Stimulated activated memory B cell treated with anti-CD40 and anti-IgM and Interleukin-4, amounts not matched to agents 10 μg/mL and 1 μg/mL and 100 μg/mL, for 72 hours (primary cell): ENCODE measurements at regions not wholly inside any gene's neighbourhood (a gene's known extent, or its start where the extent isn't known, plus 50 kb on each side); places are given as distances from the start of the nearest gene placed in this dataset.
A peak's percentile ranks its signal among the peaks of the same experiment; 100 is the strongest.
"Not testable (repeated sequence)": the region's sequence is repeated elsewhere in the genome, so short reads cannot be mapped to it uniquely, and the experiment has no call there.

Source experiments
- ATAC-seq: fragments of 150-1000 bp; cut with Tn5 transposase; 2 replicates; pipeline ENCODE4 v1.10.0; 2021
- H3K27ac Mint-ChIP-seq: one replicate; pipeline ENCODE4 v1.8.0; 2022; ENCODE audit warnings: mild to moderate bottlenecking, mixed read lengths
- H3K27me3 Mint-ChIP-seq: one replicate; pipeline ENCODE4 v1.8.0; 2022; ENCODE audit warnings: mixed read lengths
- H3K36me3 Mint-ChIP-seq: one replicate; pipeline ENCODE4 v1.8.0; 2022; ENCODE audit warnings: mixed read lengths
- H3K4me1 Mint-ChIP-seq: one replicate; pipeline ENCODE4 v1.8.0; 2022; ENCODE audit warnings: mixed read lengths
- H3K4me3 Mint-ChIP-seq: one replicate; pipeline ENCODE4 v1.8.0; 2022; ENCODE audit warnings: mild to moderate bottlenecking, moderate library complexity, mixed read lengths
- H3K9me3 Mint-ChIP-seq: one replicate; pipeline ENCODE4 v1.8.0; 2022; ENCODE audit warnings: mixed read lengths

DNA sequence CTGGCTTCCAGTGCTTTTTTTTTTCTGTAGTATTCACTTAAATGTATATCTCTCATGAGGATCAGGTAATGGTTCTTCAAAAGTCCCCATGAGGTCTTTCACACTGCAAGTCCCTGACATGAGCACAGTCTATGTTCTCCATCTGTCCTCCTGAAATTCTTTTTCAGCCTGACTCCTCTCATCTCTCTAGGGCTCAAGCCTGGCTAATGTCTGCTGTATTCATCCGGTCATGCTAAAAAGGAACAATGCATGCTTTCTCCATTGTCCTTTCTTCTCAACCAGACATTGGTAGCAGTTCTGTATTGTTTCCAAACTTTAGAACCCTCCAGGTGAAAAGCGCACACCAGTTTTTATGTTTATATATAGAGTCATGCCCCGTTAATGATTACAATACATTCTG is 368.3 kb upstream of the OLFM3 start:
- H3K27ac Mint-ChIP-seq: no peak overlapping the region
- peaks cover 2% of the 10 kb centered on the region for H3K9me3 Mint-ChIP-seq
- no peaks in the 10 kb centered on the region for H3K36me3 Mint-ChIP-seq
- no peak for ATAC-seq
- no peaks in the 10 kb centered on the region for H3K4me1 Mint-ChIP-seq
- H3K4me3 Mint-ChIP-seq: no peak overlapping the region
- H3K27me3 Mint-ChIP-seq: no peaks in the 10 kb centered on the region

DNA sequence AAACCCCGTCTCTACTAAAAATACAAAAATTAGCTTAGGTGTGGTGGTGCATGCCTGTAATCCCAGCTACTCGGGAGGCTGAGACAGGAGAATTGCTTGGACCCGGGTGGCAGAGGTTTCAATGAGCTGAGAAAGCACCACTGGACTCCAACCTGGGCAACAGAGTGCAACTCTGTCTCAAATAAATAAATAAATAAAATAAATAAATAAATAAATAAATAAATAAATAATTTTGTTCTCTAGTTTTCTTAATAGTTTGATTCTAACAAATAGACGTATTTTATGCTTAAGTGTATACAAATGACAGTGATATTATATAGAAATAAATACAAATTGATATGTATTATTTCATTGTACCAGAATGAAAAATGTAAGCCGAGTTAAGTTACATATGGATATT is 339.9 kb upstream of the OLFM3 start:
- Mint-ChIP-seq H3K27ac (no peak overlapping the region), H3K36me3 (no peaks in the 10 kb centered on the region), H3K9me3 (no peaks in the 10 kb centered on the region), H3K4me3 (no peak overlapping the region), H3K4me1 (no peaks in the 10 kb centered on the region), H3K27me3 (no peaks in the 10 kb centered on the region)
- no peak for ATAC-seq

DNA sequence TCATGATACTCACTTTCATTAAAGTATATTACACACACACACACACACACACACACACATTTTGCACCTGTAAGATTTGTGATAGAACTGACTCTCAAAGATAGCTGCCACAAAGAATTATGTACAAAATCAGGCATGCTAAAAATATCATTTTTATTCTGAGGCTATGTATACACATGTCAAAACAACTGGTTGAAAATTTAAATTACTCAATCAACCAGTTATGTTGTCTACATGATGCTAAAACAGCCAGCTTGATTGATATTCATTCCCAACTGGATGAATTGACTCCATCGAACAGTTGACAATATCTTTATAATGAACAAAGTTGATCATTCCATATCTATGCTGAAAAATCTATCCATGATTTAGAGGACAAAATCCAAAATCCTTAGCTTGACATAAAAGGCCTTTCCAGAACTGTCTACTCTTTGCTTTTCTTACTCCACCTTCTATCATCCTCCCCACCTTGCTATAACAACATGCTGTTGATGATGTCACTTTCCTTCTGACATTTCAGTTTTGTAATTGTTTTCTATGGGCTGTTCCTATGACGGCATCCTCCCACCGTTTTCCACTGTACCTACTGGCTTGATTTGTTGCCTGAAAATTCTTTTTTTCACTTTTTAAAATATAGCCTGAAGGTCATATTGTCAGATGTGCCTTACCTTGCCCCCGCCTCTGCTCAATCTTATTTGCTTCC is 321.5 kb upstream of the OLFM3 start:
- H3K27ac Mint-ChIP-seq: no peak overlapping the region
- peaks cover 3% of the 10 kb centered on the region for H3K9me3 Mint-ChIP-seq
- H3K4me3 Mint-ChIP-seq: no peak overlapping the region
- no peaks in the 10 kb centered on the region for H3K27me3 Mint-ChIP-seq
- no peaks in the 10 kb centered on the region for H3K36me3 Mint-ChIP-seq
- ATAC-seq: no peak
- H3K4me1 Mint-ChIP-seq: no peaks in the 10 kb centered on the region

DNA sequence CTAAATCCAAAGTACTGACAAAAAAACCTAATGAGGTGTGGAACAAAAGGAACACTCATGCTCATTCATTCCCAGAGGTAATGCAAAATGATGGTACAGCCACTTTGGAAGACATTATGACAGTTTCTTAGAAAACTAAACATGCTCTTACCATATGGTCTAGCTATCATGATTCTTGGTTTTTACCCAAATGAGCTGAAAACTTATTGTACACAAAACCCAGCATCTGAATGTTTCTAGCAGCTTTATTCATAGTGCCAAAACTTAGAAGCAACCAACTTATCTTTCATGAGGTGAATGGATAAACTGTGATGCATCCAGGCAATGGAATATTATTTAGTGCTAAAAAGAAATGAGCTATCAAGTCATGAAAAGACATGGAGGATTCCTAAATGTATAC is 318.4 kb upstream of the OLFM3 start:
- Mint-ChIP-seq H3K4me3 (no peak overlapping the region), H3K36me3 (no peaks in the 10 kb centered on the region), H3K9me3 (peaks cover 3% of the 10 kb centered on the region), H3K27me3 (no peaks in the 10 kb centered on the region), H3K4me1 (no peaks in the 10 kb centered on the region), H3K27ac (no peak overlapping the region)
- no peak for ATAC-seq

DNA sequence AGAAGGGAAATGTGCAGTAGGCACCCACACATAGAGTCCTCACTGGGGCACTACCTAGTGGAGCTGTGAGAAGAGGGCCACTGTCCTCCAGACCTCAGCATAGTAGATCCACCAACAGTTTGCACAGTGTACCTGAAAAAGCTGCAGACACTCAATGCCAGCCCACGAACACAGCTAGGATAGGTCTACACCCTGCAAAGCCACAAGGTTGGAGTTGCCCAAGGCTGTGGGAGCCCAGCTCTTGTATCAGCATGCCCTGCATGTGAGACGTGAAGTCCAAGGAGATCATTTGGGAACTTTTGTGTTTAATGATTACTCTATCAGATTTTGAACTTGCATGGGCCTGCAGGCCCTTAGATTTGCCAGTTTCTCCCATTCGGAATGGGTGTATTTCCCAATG is 299.4 kb upstream of the OLFM3 start:
- Mint-ChIP-seq H3K27ac (no peak overlapping the region), H3K9me3 (peaks cover 14% of the 10 kb centered on the region), H3K4me1 (no peaks in the 10 kb centered on the region), H3K4me3 (no peak overlapping the region), H3K36me3 (no peaks in the 10 kb centered on the region), H3K27me3 (no peaks in the 10 kb centered on the region)
- peak; percentile 27 for ATAC-seq

DNA sequence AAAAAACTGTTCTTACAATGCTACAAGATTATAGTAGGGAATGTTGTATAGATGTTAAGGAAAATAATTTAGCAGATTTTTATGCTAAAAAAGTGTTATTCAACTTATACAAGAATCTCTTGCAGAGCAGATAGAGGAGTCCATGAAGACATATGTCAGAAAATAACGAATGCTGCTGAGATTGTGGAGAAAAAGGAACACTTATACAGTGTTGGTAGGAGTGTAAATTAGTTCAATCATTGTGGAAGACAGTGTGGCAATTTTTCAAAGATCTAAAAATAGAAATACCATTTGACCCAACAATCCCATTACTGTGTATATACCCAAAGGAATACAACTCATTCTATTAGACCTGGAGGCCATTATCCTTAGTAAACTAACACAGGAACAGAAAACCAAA is 286.2 kb upstream of the OLFM3 start:
- no peak overlapping the region for H3K27ac Mint-ChIP-seq
- no peak for ATAC-seq
- H3K27me3 Mint-ChIP-seq: no peaks in the 10 kb centered on the region
- H3K4me3 Mint-ChIP-seq: no peak overlapping the region
- no peaks in the 10 kb centered on the region for H3K36me3 Mint-ChIP-seq
- no peaks in the 10 kb centered on the region for H3K4me1 Mint-ChIP-seq
- peaks cover 7% of the 10 kb centered on the region for H3K9me3 Mint-ChIP-seq

DNA sequence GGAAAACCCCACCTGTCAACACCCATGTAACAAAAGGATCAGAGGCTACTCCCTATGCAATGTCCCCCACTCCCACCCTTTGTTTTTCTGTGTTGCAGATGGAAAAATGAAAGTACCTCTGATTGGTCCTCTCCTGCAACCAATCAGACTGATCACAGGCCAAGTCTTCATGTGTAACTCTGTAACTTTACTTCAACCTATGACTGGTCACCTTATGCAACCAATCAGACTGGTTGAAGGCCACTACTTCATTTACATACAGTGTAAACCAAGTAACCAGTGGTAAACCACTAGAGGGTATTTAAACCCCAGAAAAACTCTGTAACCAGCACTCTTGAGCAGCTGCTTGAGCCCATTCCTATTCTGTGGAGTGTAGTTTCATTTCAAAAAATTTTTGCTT is 266.3 kb upstream of the OLFM3 start:
- Mint-ChIP-seq H3K27me3 (no peaks in the 10 kb centered on the region), H3K4me1 (no peaks in the 10 kb centered on the region), H3K9me3 (no peaks in the 10 kb centered on the region), H3K36me3 (no peaks in the 10 kb centered on the region), H3K4me3 (no peak overlapping the region), H3K27ac (no peak overlapping the region)
- no peak for ATAC-seq

DNA sequence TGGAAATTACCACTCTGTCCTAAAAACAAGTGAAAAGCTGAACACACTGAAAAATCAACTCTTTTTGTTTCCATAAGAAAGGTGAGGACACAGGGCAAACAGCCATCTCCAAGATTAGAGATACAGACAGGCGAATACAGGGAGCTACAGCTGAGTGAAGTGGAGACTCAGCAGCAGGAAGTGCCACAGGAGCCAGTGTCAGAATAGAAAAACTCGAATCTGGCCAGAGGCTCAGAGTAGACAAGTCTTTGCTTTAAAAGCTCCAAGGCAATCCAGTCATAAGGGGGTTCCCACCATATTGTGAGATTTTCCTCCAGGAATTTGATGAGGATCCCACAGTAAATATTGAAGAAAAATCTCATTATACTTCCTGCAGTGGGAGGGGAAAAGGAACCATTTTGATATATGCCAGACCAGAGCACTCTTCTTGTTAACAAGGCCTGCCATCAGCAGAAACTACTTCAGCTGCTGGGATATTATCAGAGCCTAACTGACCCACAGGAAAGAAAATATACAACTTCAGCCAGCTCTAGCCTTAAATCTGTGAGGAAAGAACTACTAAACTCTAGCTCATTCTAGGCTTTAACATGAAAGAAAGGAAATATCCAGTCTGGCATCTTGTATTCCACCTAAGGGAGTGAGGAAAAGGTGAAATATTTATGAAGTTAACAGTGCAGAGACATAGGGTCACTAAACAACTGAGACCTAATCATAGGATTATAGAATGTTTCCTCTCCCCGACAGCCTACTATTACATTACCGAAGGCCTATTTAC is 256.2 kb upstream of the OLFM3 start:
- no peak overlapping the region for H3K4me3 Mint-ChIP-seq
- no peak overlapping the region for H3K27ac Mint-ChIP-seq
- no peaks in the 10 kb centered on the region for H3K4me1 Mint-ChIP-seq
- ATAC-seq: no peak
- H3K36me3 Mint-ChIP-seq: no peaks in the 10 kb centered on the region
- H3K9me3 Mint-ChIP-seq: no peaks in the 10 kb centered on the region
- no peaks in the 10 kb centered on the region for H3K27me3 Mint-ChIP-seq

DNA sequence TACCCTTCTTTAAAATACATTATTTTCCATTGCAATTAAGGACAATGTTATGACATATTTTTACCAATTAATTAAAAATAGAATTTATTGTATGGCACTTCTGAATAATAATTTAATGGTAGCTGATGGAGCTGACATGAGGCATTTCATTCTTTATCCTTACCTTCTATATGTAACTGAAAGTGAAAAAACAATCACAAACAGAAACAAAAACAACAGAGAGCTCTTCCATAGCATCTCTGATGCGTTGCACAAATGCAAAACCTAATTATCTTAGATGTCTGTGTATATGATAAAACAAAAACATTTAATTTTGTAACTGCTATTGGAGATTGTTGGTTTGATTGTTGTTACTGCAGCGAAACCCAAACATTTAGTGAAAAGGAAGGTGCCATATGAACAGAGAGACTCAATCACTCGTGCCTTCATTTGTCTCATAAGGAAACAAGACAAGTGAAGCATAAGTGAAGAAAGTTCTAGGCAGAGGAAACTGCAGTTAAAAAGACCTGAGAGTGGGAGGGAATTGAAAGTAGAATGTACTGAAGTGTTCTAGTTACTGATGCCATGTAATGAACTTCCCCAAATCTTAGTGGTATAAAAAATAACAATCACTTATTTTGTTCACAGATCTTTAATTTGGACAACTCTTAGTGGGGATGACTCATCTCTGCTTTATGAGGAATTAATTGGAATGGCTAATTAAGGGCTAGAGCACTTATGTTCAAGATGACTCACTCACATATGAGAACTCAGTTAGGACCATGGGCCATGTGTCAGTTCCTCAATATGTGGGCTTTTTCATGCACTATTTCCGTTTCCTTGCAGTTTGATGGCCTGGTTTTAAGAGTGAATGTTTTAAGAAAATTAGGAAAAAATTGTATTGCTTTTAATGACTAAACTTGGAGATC is 245.0 kb upstream of the OLFM3 start:
- peak; percentile 45 for ATAC-seq
- Mint-ChIP-seq H3K36me3 (no peaks in the 10 kb centered on the region), H3K9me3 (no peaks in the 10 kb centered on the region), H3K27ac (no peak overlapping the region), H3K4me3 (no peak overlapping the region), H3K27me3 (no peaks in the 10 kb centered on the region), H3K4me1 (no peaks in the 10 kb centered on the region)

DNA sequence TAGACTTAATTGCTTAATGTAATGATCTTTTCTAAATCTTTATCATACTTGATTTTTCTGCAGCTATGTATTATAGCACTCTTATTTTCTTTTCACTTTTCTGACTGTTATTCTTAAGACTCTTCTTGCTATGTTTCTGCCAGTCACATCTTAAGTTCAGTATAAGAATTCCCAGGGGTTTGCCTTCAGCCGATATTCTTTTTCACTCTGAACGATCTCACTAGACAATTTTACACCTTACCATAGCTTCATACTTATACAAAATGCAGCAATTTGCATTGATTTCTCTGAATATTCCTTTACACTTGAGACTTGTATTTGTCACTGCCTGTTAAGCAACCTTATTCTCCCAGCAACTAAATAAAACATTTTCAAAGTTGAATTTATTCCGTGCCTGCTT is 242.5 kb upstream of the OLFM3 start:
- no peak overlapping the region for H3K4me3 Mint-ChIP-seq
- H3K9me3 Mint-ChIP-seq: no peaks in the 10 kb centered on the region
- ATAC-seq: no peak
- no peaks in the 10 kb centered on the region for H3K36me3 Mint-ChIP-seq
- no peak overlapping the region for H3K27ac Mint-ChIP-seq
- H3K4me1 Mint-ChIP-seq: no peaks in the 10 kb centered on the region
- no peaks in the 10 kb centered on the region for H3K27me3 Mint-ChIP-seq

DNA sequence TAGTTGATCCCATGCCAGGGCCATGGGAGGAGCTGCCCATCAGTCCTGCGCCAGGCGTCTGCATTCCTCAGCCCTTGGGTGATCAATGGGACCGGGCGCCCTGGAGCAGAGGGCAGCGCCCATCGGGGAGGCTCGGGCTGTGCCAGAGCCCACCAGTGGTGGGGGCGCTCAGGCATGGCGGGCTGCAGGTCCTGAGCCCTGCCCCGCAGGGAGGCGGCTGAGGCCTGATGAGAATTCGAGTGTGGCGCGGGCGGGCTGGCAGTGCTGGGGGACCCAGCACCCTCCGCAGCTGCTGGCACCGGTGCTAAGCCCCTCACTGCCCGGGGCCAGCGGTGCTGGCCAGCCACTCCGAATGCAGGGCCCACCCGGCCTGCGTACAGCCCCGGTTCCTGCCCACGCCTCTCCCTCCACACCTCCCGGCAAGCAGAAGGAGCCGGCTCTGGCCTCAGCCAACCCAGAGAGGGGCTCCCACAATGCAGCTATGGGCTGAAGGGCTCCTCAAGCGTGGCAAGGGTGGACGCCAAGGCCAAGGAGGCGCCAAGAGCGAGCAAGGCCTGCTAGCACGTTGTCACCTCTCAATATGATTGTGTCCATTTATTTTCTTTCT is 238.1 kb upstream of the OLFM3 start:
- Mint-ChIP-seq H3K9me3 (no peaks in the 10 kb centered on the region), H3K27me3 (no peaks in the 10 kb centered on the region), H3K4me1 (no peaks in the 10 kb centered on the region), H3K27ac (no peak overlapping the region), H3K36me3 (no peaks in the 10 kb centered on the region), H3K4me3 (no peak overlapping the region)
- peak; percentile 45 for ATAC-seq

DNA sequence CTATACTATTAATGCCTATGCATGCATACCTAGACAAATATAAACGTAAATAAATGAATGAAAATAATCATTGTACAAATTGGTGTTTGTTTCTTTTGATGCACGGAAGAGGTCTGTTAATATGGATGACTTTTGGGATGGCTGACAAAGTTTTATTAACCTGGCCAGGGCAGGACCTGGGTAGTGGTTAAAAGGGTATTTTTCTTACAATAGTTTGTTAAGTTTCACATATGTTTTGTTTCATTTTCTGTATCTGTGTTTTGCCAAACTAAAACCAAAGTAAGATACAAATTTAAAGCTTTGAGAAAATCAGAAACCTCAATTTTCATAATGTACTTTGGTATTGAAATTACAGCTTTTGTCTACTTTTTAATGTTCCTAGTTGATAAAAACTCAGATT is 222.7 kb upstream of the OLFM3 start:
- no peak overlapping the region for H3K4me3 Mint-ChIP-seq
- H3K9me3 Mint-ChIP-seq: no peaks in the 10 kb centered on the region
- no peaks in the 10 kb centered on the region for H3K36me3 Mint-ChIP-seq
- H3K27ac Mint-ChIP-seq: no peak overlapping the region
- H3K4me1 Mint-ChIP-seq: no peaks in the 10 kb centered on the region
- ATAC-seq: no peak
- no peaks in the 10 kb centered on the region for H3K27me3 Mint-ChIP-seq

DNA sequence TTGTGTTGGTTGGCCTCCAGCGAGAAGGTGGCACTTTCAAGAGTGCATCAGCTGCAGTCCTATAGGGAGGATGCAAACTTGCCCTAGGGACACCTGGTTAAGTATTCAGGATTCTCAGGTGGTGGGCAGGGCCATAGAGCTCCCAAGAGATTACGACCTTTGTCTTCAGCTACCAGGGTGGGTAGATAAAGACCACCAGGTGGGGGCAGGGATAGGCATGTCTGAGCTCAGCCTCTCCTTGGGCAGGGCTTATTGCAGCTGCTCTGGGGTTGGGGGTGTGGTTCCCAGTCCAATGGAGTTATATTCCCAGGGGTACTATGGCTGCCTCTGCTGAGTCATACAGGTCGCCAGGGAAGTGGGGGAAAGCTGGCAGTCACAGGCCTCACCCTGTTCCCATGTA is 214.2 kb upstream of the OLFM3 start:
- not testable (repeated sequence) for H3K9me3 Mint-ChIP-seq, H3K27ac Mint-ChIP-seq, H3K4me1 Mint-ChIP-seq, H3K27me3 Mint-ChIP-seq, ATAC-seq, H3K4me3 Mint-ChIP-seq, H3K36me3 Mint-ChIP-seq

DNA sequence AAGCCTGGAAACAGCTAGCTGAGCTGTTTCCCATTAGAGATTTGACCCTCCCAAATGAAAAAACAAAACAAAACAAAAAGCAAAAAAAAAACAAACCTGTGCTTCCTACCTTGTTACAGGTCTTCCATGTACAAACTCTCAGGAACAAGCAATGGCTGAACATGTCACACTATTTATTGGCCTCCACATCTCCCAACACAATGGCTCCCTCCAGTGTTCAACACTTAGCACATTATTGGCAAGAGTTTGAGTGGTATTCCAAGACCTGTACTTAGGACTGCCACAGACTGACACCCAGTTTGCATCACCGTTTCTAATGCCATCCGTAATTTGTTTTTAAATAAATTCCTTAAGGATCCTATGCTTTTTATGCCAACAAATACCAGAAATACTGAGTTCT is 195.0 kb upstream of the OLFM3 start:
- H3K4me1 Mint-ChIP-seq: no peaks in the 10 kb centered on the region
- H3K36me3 Mint-ChIP-seq: no peaks in the 10 kb centered on the region
- H3K4me3 Mint-ChIP-seq: no peak overlapping the region
- H3K9me3 Mint-ChIP-seq: no peaks in the 10 kb centered on the region
- no peak overlapping the region for H3K27ac Mint-ChIP-seq
- no peak for ATAC-seq
- H3K27me3 Mint-ChIP-seq: no peaks in the 10 kb centered on the region

DNA sequence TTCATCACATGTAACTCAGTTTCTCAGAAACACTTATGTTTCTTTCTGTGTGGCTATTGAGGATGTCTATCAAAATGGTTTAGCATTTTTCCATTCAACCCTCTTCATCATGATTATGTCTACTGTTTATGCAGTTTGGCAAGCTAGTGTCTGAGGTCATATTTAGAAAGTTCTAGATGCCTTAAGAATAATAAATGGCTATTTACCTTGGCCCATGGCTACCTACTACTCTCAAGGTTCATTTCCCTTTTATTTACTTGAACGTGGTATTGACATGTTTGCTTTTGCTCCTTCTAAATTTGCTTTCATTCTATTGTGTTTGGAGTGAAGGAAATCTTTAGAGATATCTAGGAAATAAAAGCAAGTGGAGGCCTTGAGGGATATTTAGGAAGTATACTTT is 193.7 kb upstream of the OLFM3 start:
- no peaks in the 10 kb centered on the region for H3K9me3 Mint-ChIP-seq
- H3K4me1 Mint-ChIP-seq: no peaks in the 10 kb centered on the region
- no peak overlapping the region for H3K4me3 Mint-ChIP-seq
- no peaks in the 10 kb centered on the region for H3K36me3 Mint-ChIP-seq
- no peak overlapping the region for H3K27ac Mint-ChIP-seq
- H3K27me3 Mint-ChIP-seq: no peaks in the 10 kb centered on the region
- no peak for ATAC-seq
